Kidney capillary endothelial cell (primary cell): ENCODE measurements at regions not wholly inside any gene's neighbourhood (a gene's known extent, or its start where the extent isn't known, plus 50 kb on each side); places are given as distances from the start of the nearest gene placed in this dataset.

Experiments
- DNase-seq: peaks from one replicate; pipeline ENCODE4 v3.0.0-alpha.2; 2018; ENCODE audit warnings: low spot score

- DNase-seq = no peak
Measured at GRCh38 chr2:172204309-172204708, 101.6 kb upstream of the DLX2 start.

- no peak for DNase-seq
Measured at GRCh38 chr2:172204762-172205161, 102.1 kb upstream of the DLX2 start.

GRCh38 chr2:172205292-172205691, 102.6 kb upstream of the DLX2 start:
- DNase-seq = no peak

GRCh38 chr2:172207911-172208310, 105.2 kb upstream of the DLX2 start:
- no peak for DNase-seq

GRCh38 chr2:172208791-172209325, 106.2 kb upstream of the DLX2 start:
- peak; percentile 67 for DNase-seq

- DNase-seq = no peak
Measured at GRCh38 chr2:172210599-172210998, 107.9 kb upstream of the DLX2 start.

- no peak for DNase-seq
Measured at GRCh38 chr2:172211512-172211911, 108.8 kb upstream of the DLX2 start.

- no peak for DNase-seq
Measured at GRCh38 chr2:172213116-172213860, 110.6 kb upstream of the DLX2 start.

GRCh38 chr2:172214252-172214651, 111.6 kb upstream of the DLX2 start:
- no peak for DNase-seq

- DNase-seq = no peak
Measured at GRCh38 chr2:172215172-172215935, 112.7 kb upstream of the DLX2 start.

- no peak for DNase-seq
Measured at GRCh38 chr2:172215936-172216335, 113.2 kb upstream of the DLX2 start.

GRCh38 chr2:172216477-172216876, 113.8 kb upstream of the DLX2 start:
- DNase-seq = no peak

- DNase-seq = no peak
Measured at GRCh38 chr2:172219201-172219600, 116.5 kb upstream of the DLX2 start.

GRCh38 chr2:172220121-172220520, 117.4 kb upstream of the DLX2 start:
- DNase-seq = no peak

GRCh38 chr2:172223601-172224054, 120.9 kb upstream of the DLX2 start:
- DNase-seq = no peak

- DNase-seq = no peak
Measured at GRCh38 chr2:172225786-172226185, 123.1 kb upstream of the DLX2 start.

GRCh38 chr2:172226244-172227061, 123.8 kb upstream of the DLX2 start:
- DNase-seq = no peak

GRCh38 chr2:172227719-172228118, 125.0 kb upstream of the DLX2 start:
- no peak for DNase-seq

- no peak for DNase-seq
Measured at GRCh38 chr2:172228177-172228808, 125.6 kb upstream of the DLX2 start.

GRCh38 chr2:172229125-172229524, 126.4 kb upstream of the DLX2 start:
- no peak for DNase-seq

- DNase-seq = no peak
Measured at GRCh38 chr2:172230332-172230888, 127.7 kb upstream of the DLX2 start.
